ENCODE measurements at regions not wholly inside any gene's neighbourhood (a gene's known extent, or its start where the extent isn't known, plus 50 kb on each side); places are given as distances from the start of the nearest gene placed in this dataset.

GRCh38 chr16:50988441-50988840 lies 162.6 kb downstream of the SALL1 start:
- Histone ChIP-seq H3K36me3 (no peaks in the 10 kb centered on the region), H3K4me1 (no peaks in the 10 kb centered on the region), H3K9me3 (no peaks in the 10 kb centered on the region), H3K4me3 (no peak overlapping the region), H3K27ac (no peak overlapping the region), H3K27me3 (no peaks in the 10 kb centered on the region)
- DNase-seq (no peak), ATAC-seq (ENCODE audit: low FRiP score in 2 of 2) (no peak)
- TF ChIP-seq POLR2AphosphoS5 (IDR thresholded peaks at IDR 0.05) (no peak), EP300 (IDR thresholded peaks at IDR 0.05) (no peak), CTCF (IDR thresholded peaks at IDR 0.05) (no peak)
- 37 to 49% methylated on average over 3 of the region's 3 CpGs for WGBS, 2 donors

- Histone ChIP-seq H3K27me3 (no peaks in the 10 kb centered on the region), H3K4me1 (no peaks in the 10 kb centered on the region), H3K9me3 (no peaks in the 10 kb centered on the region), H3K4me3 (no peak overlapping the region), H3K27ac (no peak overlapping the region), H3K36me3 (no peaks in the 10 kb centered on the region)
- no peak for ATAC-seq (ENCODE audit: low FRiP score in 2 of 2)
- TF ChIP-seq CTCF (IDR thresholded peaks at IDR 0.05) (no peak), POLR2A (IDR thresholded peaks at IDR 0.05) (no peak), POLR2AphosphoS5 (IDR thresholded peaks at IDR 0.05) (no peak), EP300 (IDR thresholded peaks at IDR 0.05) (no peak)
- 67 to 74% methylated on average over 5 of the region's 5 CpGs for WGBS, 2 donors
- no peak for DNase-seq
Measured at GRCh38 chr16:50986453-50986852, 164.6 kb downstream of the SALL1 start.

GRCh38 chr16:50985733-50986132 lies 165.3 kb downstream of the SALL1 start:
- no peaks in the 10 kb centered on the region for H3K9me3 ChIP-seq
- DNase-seq (no peak), ATAC-seq (ENCODE audit: low FRiP score in 2 of 2) (no peak)
- H3K4me3 ChIP-seq: no peak overlapping the region
- no peak overlapping the region for H3K27ac ChIP-seq
- WGBS, 2 donors: 58 to 78% methylated on average over 1 to 2 of the region's 2 CpGs
- no peaks in the 10 kb centered on the region for H3K27me3 ChIP-seq
- no peaks in the 10 kb centered on the region for H3K36me3 ChIP-seq
- TF ChIP-seq POLR2AphosphoS5 (IDR thresholded peaks at IDR 0.05) (no peak), EP300 (IDR thresholded peaks at IDR 0.05) (no peak), CTCF (IDR thresholded peaks at IDR 0.05) (no peak), POLR2A (IDR thresholded peaks at IDR 0.05) (no peak)
- no peaks in the 10 kb centered on the region for H3K4me1 ChIP-seq

- Histone ChIP-seq H3K4me3 (no peak overlapping the region), H3K9me3 (no peaks in the 10 kb centered on the region), H3K36me3 (no peaks in the 10 kb centered on the region), H3K4me1 (no peaks in the 10 kb centered on the region), H3K27me3 (no peaks in the 10 kb centered on the region), H3K27ac (no peak overlapping the region)
- TF ChIP-seq POLR2A (IDR thresholded peaks at IDR 0.05) (no peak), EP300 (IDR thresholded peaks at IDR 0.05) (no peak), POLR2AphosphoS5 (IDR thresholded peaks at IDR 0.05) (no peak), CTCF (IDR thresholded peaks at IDR 0.05) (no peak)
- DNase-seq (no peak), ATAC-seq (ENCODE audit: low FRiP score in 2 of 2) (no peak)
- WGBS, 2 donors: 48 to 54% methylated on average over 6 of the region's 6 CpGs
Measured at GRCh38 chr16:50984688-50985087, 166.4 kb downstream of the SALL1 start.

GRCh38 chr16:50982808-50983207 lies 168.3 kb downstream of the SALL1 start:
- no peaks in the 10 kb centered on the region for H3K4me1 ChIP-seq
- TF ChIP-seq POLR2A (IDR thresholded peaks at IDR 0.05): no peak
- no peak for TF ChIP-seq EP300 (IDR thresholded peaks at IDR 0.05)
- no peak for TF ChIP-seq POLR2AphosphoS5 (IDR thresholded peaks at IDR 0.05)
- TF ChIP-seq CTCF (IDR thresholded peaks at IDR 0.05): no peak
- no peaks in the 10 kb centered on the region for H3K27me3 ChIP-seq
- H3K9me3 ChIP-seq: no peaks in the 10 kb centered on the region
- ATAC-seq (ENCODE audit: low FRiP score in 2 of 2) (no peak), DNase-seq (no peak)
- no peaks in the 10 kb centered on the region for H3K36me3 ChIP-seq
- H3K4me3 ChIP-seq: no peak overlapping the region
- no peak overlapping the region for H3K27ac ChIP-seq
